Mesenchymal stem cell (in vitro differentiated cells and primary cell): ENCODE measurements at regions not wholly inside any gene's neighbourhood (a gene's known extent, or its start where the extent isn't known, plus 50 kb on each side); places are given as distances from the start of the nearest gene placed in this dataset.

Experiments used
- DNase-seq: peaks from one replicate; pipeline ENCODE4 v3.0.0-alpha.2; 2013
- H2AFZ ChIP-seq: one replicate; pipeline ENCODE4 v1.6.1; 2013; ENCODE audit warnings: low read depth, mild to moderate bottlenecking, control low read depth, inconsistent platforms, low read length, moderate library complexity
- H2AK5ac ChIP-seq: 2 replicates; pipeline ENCODE4 v1.6.1; 2013; ENCODE audit warnings: low read length, moderate library complexity, mild to moderate bottlenecking, inconsistent platforms; ENCODE audit not compliant: severe bottlenecking
- H2BK120ac ChIP-seq: one replicate; pipeline ENCODE4 v1.6.1; 2013; ENCODE audit warnings: low read depth, mild to moderate bottlenecking, inconsistent platforms, low read length, moderate library complexity
- H2BK12ac ChIP-seq, 2 experiments: one replicate each; pipeline ENCODE4 v1.6.1; 2013; ENCODE audit warnings: inconsistent platforms in 2 of 2, low read length in 2 of 2, mild to moderate bottlenecking in 2 of 2, moderate library complexity in 2 of 2, control low read depth in 1 of 2
- H2BK15ac ChIP-seq: one replicate; pipeline ENCODE4 v1.6.1; 2013; ENCODE audit warnings: mild to moderate bottlenecking, low read depth, inconsistent platforms; ENCODE audit not compliant: poor library complexity, severe bottlenecking
- H2BK5ac ChIP-seq: 2 replicates; pipeline ENCODE4 v1.6.1; 2013; ENCODE audit warnings: low read depth, mild to moderate bottlenecking, low read length, control low read depth, inconsistent platforms; ENCODE audit not compliant: poor library complexity, severe bottlenecking
- H3K14ac ChIP-seq, 2 experiments: one replicate each; pipeline ENCODE4 v1.6.1; 2013; ENCODE audit warnings: inconsistent platforms in 2 of 2, low read length in 2 of 2, control low read depth in 1 of 2, mild to moderate bottlenecking in 1 of 2, moderate library complexity in 1 of 2
- H3K18ac ChIP-seq, 2 experiments: one replicate each; pipeline ENCODE4 v1.6.1; 2013; ENCODE audit warnings: inconsistent platforms in 2 of 2, low read length in 2 of 2, control low read depth in 1 of 2, low read depth in 1 of 2, mild to moderate bottlenecking in 1 of 2
- H3K23ac ChIP-seq, 2 experiments: one replicate each; pipeline ENCODE4 v1.6.1; 2013; ENCODE audit warnings: inconsistent platforms in 2 of 2, low read length in 2 of 2, mild to moderate bottlenecking in 2 of 2, moderate library complexity in 2 of 2, control low read depth in 1 of 2
- H3K27ac ChIP-seq: 2 replicates; pipeline ENCODE4 v1.5.1; 2013; ENCODE audit warnings: mild to moderate bottlenecking, moderate library complexity, low read length, control low read depth, inconsistent platforms; ENCODE audit not compliant: poor library complexity, severe bottlenecking
- H3K27me3 ChIP-seq, 2 experiments: 2 replicates each; pipeline versions ENCODE4 v1.6.1 to v1.7.0; 2013; ENCODE audit warnings: low read length in 2 of 2, mild to moderate bottlenecking in 2 of 2, moderate library complexity in 2 of 2, control low read depth in 1 of 2, inconsistent platforms in 1 of 2; ENCODE audit not compliant: control insufficient read depth in 1 of 2, insufficient read depth in 1 of 2
- H3K36me3 ChIP-seq, 2 experiments: 2 replicates each; pipeline versions ENCODE4 v1.6.1 to v1.7.0; 2013; ENCODE audit warnings: low read length in 2 of 2, control low read depth in 1 of 2, inconsistent platforms in 1 of 2, low read depth in 1 of 2, mild to moderate bottlenecking in 1 of 2; ENCODE audit not compliant: insufficient read depth in 2 of 2, control insufficient read depth in 1 of 2
- H3K4ac ChIP-seq, 2 experiments: one replicate each; pipeline ENCODE4 v1.6.1; 2013; ENCODE audit warnings: inconsistent platforms in 2 of 2, low read length in 2 of 2, mild to moderate bottlenecking in 2 of 2, moderate library complexity in 2 of 2, control low read depth in 1 of 2, low read depth in 1 of 2
- H3K4me1 ChIP-seq: 2 replicates; pipeline ENCODE4 v1.6.1; 2013; ENCODE audit warnings: low read depth, low read length, control low read depth; ENCODE audit not compliant: control insufficient read depth, insufficient read depth
- H3K4me2 ChIP-seq: 2 replicates; pipeline ENCODE4 v1.6.1; 2013; ENCODE audit warnings: low read length, mild to moderate bottlenecking, inconsistent platforms; ENCODE audit not compliant: poor library complexity, severe bottlenecking
- H3K4me3 ChIP-seq, 2 experiments: 2 replicates each; pipeline versions ENCODE4 v1.5.1 to v1.7.0; 2013; ENCODE audit warnings: low read length in 2 of 2, mild to moderate bottlenecking in 2 of 2, control low read depth in 1 of 2, low read depth in 1 of 2; ENCODE audit not compliant: insufficient read depth in 1 of 2
- H3K79me1 ChIP-seq: replicated peaks from 2 replicates; pipeline ENCODE4 v1.6.1; 2013; ENCODE audit warnings: mild to moderate bottlenecking, control low read depth, low read length, inconsistent platforms; ENCODE audit not compliant: poor library complexity, severe bottlenecking
- H3K9ac ChIP-seq: 2 replicates; pipeline ENCODE4 v1.7.0; 2013; ENCODE audit warnings: mild to moderate bottlenecking, low read length, moderate library complexity
- H3K9me3 ChIP-seq: 2 replicates; pipeline ENCODE4 v1.7.0; 2013; ENCODE audit warnings: mild to moderate bottlenecking, low read length; ENCODE audit not compliant: control insufficient read depth
- H4K8ac ChIP-seq: one replicate; pipeline ENCODE4 v1.6.1; 2013; ENCODE audit warnings: inconsistent platforms, mild to moderate bottlenecking, low read length, moderate library complexity
- H4K91ac ChIP-seq: one replicate; pipeline ENCODE4 v1.6.1; 2013; ENCODE audit warnings: mild to moderate bottlenecking, low read length, inconsistent platforms
- WGBS: methylation state at CpG from one replicate; pipeline ENCODE4 v1.1.7; 2013; ENCODE audit warnings: mixed read lengths; 5-methylcytosine and 5-hydroxymethylcytosine counted together

GRCh38 chr2:189293164-189293563, 113.6 kb upstream of the COL5A2 start:
- no peak overlapping the region for H2AFZ ChIP-seq
- no peak overlapping the region for H4K91ac ChIP-seq
- no peaks in the 10 kb centered on the region for H3K4me1 ChIP-seq
- DNase-seq: peak; percentile 94
- H3K4ac ChIP-seq: no peak overlapping the region
- peaks cover 4% of the 10 kb centered on the region for H3K9me3 ChIP-seq
- no peak overlapping the region for H2BK5ac ChIP-seq
- no peak overlapping the region for H4K8ac ChIP-seq
- H3K18ac ChIP-seq: no peak overlapping the region
- H3K36me3 ChIP-seq: no peaks in the 10 kb centered on the region
- no peak overlapping the region for H3K14ac ChIP-seq
- H3K9ac ChIP-seq: no peak overlapping the region
- no peak overlapping the region for H3K4me2 ChIP-seq
- WGBS: no CpG with 5 or more reads among the region's 3 CpGs
- no peaks in the 10 kb centered on the region for H3K79me1 ChIP-seq
- H2BK15ac ChIP-seq: no peak overlapping the region
- no peak overlapping the region for H3K27ac ChIP-seq
- no peak overlapping the region for H2BK12ac ChIP-seq
- H3K4me3 ChIP-seq: no peak overlapping the region
- no peaks in the 10 kb centered on the region for H3K27me3 ChIP-seq
- H2AK5ac ChIP-seq: no peak overlapping the region
- no peak overlapping the region for H3K23ac ChIP-seq
- no peak overlapping the region for H2BK120ac ChIP-seq

DNA sequence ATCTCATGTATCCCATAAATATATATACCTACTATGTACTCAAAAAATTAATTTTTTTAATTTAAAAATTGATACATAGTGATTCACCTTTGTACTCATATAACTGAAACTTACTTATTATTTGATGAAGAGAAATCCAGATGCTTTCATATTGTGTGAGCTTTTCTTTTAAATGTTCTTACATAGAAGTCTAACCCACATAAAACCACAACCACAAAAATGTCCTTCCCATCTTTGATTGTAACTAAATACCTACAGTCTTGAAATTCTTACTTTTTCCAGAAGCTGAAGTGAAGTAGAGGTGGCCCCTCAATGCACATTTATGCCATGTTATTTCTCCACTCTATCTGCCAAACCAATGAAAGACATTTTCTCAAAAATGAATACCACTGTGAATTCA, 117.9 kb upstream of the COL5A2 start:
- Histone ChIP-seq H3K18ac (no peak overlapping the region), H3K27me3 (no peaks in the 10 kb centered on the region), H3K4me3 (no peak overlapping the region), H3K4me1 (no peaks in the 10 kb centered on the region), H2BK15ac (no peak overlapping the region), H2BK5ac (no peak overlapping the region), H3K79me1 (no peaks in the 10 kb centered on the region), H2BK12ac (no peak overlapping the region), H2AK5ac (no peak overlapping the region), H3K27ac (no peak overlapping the region), H3K14ac (no peak overlapping the region), H4K91ac (no peak overlapping the region), H3K9me3 (no peaks in the 10 kb centered on the region), H4K8ac (no peak overlapping the region), H2AFZ (no peak overlapping the region), H2BK120ac (no peak overlapping the region), H3K23ac (no peak overlapping the region), H3K36me3 (no peaks in the 10 kb centered on the region), H3K9ac (no peak overlapping the region), H3K4ac (no peak overlapping the region), H3K4me2 (no peak overlapping the region)
- DNase-seq: no peak

GRCh38 chr2:189298038-189298437, 118.5 kb upstream of the COL5A2 start:
- Histone ChIP-seq H2AK5ac (no peak overlapping the region), H3K79me1 (no peaks in the 10 kb centered on the region), H3K9ac (no peak overlapping the region), H4K91ac (no peak overlapping the region), H2BK12ac (peak overlapping the region in 1 of 2 experiments; percentile 75), H2BK15ac (no peak overlapping the region), H3K4me1 (no peaks in the 10 kb centered on the region), H4K8ac (no peak overlapping the region), H2BK5ac (no peak overlapping the region), H2BK120ac (no peak overlapping the region), H2AFZ (no peak overlapping the region), H3K4me2 (no peak overlapping the region), H3K27ac (no peak overlapping the region), H3K27me3 (no peaks in the 10 kb centered on the region), H3K36me3 (no peaks in the 10 kb centered on the region), H3K18ac (peak overlapping the region; percentile 6 to 64), H3K4ac (peak overlapping the region in 1 of 2 experiments; percentile 81), H3K9me3 (no peaks in the 10 kb centered on the region), H3K4me3 (no peak overlapping the region), H3K14ac (no peak overlapping the region), H3K23ac (no peak overlapping the region)
- no peak for DNase-seq
- 93% methylated on average over 1 of the region's 1 CpG for WGBS

DNA sequence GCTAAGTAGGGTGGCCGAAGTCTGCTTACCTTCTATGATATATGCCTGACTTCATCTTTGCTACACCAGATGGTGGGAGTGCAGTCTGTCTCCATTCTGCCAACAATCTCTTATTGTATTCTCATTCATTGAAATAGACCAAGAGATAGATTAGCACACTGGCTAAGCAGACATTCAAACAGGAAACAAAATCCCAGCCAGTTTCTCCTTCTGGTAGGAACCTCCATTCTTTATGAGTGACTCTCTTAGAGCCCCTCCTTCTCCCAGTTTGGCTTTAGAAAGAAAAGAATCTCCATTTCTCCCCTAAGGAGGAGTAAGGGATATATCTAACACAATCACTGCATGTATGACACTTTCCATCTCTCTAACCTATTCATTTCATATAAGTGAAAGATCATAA, 118.9 kb upstream of the COL5A2 start:
- no peak overlapping the region for H2AFZ ChIP-seq
- 96% methylated on average over 1 of the region's 1 CpG for WGBS

More for the DNA sequence above, 118.9 kb upstream of the COL5A2 start:
- no peak overlapping the region for H3K9ac ChIP-seq
- no peaks in the 10 kb centered on the region for H3K79me1 ChIP-seq
- H3K9me3 ChIP-seq: no peaks in the 10 kb centered on the region
- no peaks in the 10 kb centered on the region for H3K4me1 ChIP-seq
- no peak overlapping the region for H3K23ac ChIP-seq
- no peak overlapping the region for H3K14ac ChIP-seq
- H3K4me3 ChIP-seq: no peak overlapping the region
- H2BK12ac ChIP-seq: peak overlapping the region in 1 of 2 experiments; percentile 75
- no peaks in the 10 kb centered on the region for H3K27me3 ChIP-seq
- no peak for DNase-seq
- no peak overlapping the region for H2BK120ac ChIP-seq
- no peak overlapping the region for H3K4me2 ChIP-seq
- no peak overlapping the region for H4K8ac ChIP-seq
- H3K18ac ChIP-seq: peak overlapping the region; percentile 6 to 64
- no peak overlapping the region for H2BK15ac ChIP-seq
- no peaks in the 10 kb centered on the region for H3K36me3 ChIP-seq
- peak overlapping the region in 1 of 2 experiments; percentile 81 for H3K4ac ChIP-seq
- no peak overlapping the region for H4K91ac ChIP-seq
- no peak overlapping the region for H2AK5ac ChIP-seq
- no peak overlapping the region for H2BK5ac ChIP-seq
- no peak overlapping the region for H3K27ac ChIP-seq
